Astrocyte of the spinal cord (primary cell): ENCODE measurements at regions not wholly inside any gene's neighbourhood (a gene's known extent, or its start where the extent isn't known, plus 50 kb on each side); places are given as distances from the start of the nearest gene placed in this dataset.
"Not testable (repeated sequence)": the region's sequence is repeated elsewhere in the genome, so short reads cannot be mapped to it uniquely, and the experiment has no call there.

Experiments
- DNase-seq: peaks from one replicate; pipeline ENCODE4 v3.0.0; 2011; ENCODE audit warnings: low read depth, low spot score
- H3K4me3 ChIP-seq: 2 replicates; pipeline ENCODE4 v1.5.1; 2011; ENCODE audit warnings: low read depth, mild to moderate bottlenecking, low read length, moderate library complexity
- in situ Hi-C: cut with HindIII; loops from 2 replicates; pipeline ENCODE4 v1.10.0; 2017; ENCODE audit warnings: low sequenced_read_pairs
- TF ChIP-seq, protein P1 (sequence below): IDR thresholded peaks from 2 replicates; pipeline ENCODE4 v1.5.1; 2012; ENCODE audit warnings: low read depth, mild to moderate bottlenecking, low read length, inconsistent platforms

DNA sequence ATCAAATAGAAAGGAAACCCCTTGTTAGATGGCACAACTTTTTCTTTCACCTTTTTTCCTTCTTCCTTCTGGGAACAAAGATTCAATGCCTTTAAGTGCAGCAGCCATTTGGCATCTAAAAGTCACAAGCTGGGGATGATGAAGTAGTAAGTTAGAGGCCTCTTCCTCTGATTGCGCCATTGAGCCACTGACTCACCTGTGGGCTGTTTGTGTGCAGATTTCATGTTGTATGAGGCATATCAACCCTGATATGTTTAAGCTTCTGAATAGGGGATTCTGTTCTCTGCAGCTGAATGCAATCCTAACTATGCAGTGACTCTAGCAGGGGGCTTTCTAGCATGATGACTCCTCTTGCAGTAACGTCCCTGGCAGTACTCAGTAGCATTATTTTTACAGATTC, 599.9 kb downstream of the CSNK1G3 start:
- DNase-seq: no peak
- in situ Hi-C loops: no loop called here
- no peak overlapping the region for H3K4me3 ChIP-seq
- TF ChIP-seq, protein P1, sequence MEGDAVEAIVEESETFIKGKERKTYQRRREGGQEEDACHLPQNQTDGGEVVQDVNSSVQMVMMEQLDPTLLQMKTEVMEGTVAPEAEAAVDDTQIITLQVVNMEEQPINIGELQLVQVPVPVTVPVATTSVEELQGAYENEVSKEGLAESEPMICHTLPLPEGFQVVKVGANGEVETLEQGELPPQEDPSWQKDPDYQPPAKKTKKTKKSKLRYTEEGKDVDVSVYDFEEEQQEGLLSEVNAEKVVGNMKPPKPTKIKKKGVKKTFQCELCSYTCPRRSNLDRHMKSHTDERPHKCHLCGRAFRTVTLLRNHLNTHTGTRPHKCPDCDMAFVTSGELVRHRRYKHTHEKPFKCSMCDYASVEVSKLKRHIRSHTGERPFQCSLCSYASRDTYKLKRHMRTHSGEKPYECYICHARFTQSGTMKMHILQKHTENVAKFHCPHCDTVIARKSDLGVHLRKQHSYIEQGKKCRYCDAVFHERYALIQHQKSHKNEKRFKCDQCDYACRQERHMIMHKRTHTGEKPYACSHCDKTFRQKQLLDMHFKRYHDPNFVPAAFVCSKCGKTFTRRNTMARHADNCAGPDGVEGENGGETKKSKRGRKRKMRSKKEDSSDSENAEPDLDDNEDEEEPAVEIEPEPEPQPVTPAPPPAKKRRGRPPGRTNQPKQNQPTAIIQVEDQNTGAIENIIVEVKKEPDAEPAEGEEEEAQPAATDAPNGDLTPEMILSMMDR: no peak

DNA sequence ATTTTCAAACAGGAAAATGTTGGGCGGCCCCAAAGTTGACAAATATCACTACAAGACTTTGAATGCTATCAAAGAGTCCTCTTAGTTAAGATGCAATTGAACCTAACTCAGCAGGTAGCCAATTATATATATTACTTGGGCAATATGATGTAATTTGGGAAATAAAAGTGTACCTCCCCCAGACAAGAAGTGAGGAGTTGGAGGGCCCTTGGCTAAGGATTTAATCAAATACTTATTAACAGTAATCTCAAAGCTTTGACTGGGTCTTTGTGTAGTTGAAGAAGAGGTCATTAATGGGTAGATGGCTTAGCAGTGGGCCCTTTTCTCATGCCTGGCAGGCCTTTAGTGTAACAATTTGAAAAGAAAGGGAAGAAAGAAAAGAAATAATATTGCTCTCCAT, 599.0 kb downstream of the CSNK1G3 start:
- DNase-seq: no peak
- TF ChIP-seq, protein P1: no peak
- H3K4me3 ChIP-seq: no peak overlapping the region
- in situ Hi-C loops: no loop called here

DNA sequence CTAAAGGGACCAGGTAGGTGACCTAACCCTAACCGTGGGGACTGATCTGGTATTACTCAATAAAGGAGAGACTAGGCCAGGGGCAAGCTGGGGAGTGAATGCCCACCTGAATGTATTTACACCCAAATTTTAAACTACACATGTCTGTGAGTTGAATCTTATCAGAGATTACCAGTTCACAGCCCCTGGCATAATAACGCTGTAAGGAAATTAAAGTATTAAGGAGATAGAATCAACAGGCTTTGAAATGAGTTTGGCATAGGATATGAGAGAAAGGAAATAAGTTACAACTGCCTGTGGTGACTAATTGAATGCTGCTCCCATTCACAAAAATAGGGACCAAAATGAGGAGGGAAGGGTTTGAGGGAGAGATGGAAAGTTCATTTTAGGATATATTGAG, 593.3 kb downstream of the CSNK1G3 start:
- in situ Hi-C loops: no loop called here
- DNase-seq: no peak
- TF ChIP-seq, protein P1: no peak
- H3K4me3 ChIP-seq: no peak overlapping the region

DNA sequence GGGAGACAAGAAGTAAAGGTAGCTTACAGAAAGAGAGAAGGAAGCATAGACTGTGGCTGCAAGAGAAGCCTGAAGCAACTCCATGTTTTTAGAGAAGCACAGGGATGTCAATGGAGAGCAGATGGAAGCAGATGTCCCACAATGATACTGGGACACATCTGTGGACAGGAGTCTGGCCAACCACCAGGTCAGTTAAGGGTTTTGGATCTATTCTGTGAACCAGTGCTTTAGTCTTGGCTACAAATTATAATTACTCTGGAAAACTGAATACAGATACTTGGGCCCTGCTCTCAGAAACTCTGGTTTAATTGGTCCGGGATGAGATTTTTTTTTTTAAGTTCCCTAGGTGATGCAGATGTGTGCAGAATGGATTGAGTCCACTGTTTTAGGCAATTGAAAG, 592.8 kb downstream of the CSNK1G3 start:
- no peak for DNase-seq
- TF ChIP-seq, protein P1: no peak
- in situ Hi-C loops: no loop called here
- H3K4me3 ChIP-seq: no peak overlapping the region

DNA sequence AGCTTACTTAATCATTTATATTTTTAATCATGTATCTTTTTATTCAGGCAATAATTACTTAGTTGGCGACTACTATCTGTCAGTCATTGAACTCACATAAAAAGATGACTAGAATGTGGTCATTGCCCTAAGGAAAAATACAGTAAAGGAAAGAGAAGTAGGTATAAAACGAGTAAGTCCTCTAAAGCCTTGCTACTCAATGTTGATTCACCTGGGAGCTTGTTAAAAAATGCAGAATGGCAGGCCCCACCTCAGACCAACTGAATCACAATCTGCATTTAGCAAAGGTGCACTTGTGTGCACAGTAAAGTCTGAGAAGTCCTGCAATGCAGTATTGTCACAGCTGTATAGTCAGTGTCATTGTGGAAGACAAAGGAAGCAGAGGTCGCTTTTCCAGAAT, 592.4 kb downstream of the CSNK1G3 start:
- DNase-seq: no peak
- TF ChIP-seq, protein P1: no peak
- in situ Hi-C loops: no loop called here
- no peak overlapping the region for H3K4me3 ChIP-seq

DNA sequence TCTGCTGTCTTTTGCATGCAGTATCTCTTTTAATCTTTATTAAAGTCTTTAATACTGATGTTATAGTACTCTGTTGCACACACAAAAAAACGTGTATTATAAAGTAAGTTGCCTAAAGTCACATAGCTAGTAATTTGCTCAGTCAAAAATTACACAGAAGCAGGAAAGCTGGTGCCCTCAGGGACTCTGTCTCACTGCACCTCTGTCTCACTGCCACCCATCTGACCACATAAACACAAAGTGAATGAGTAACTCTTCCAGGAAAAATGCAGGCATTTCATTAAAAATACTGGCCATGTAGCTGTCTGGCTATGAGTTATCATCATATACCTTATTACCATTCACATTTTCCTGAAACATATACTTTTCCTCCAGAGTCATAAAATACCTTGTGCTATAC, 591.7 kb downstream of the CSNK1G3 start:
- in situ Hi-C loops: no loop called here
- TF ChIP-seq, protein P1: no peak
- peak; percentile 23 for DNase-seq
- H3K4me3 ChIP-seq: no peak overlapping the region

DNA sequence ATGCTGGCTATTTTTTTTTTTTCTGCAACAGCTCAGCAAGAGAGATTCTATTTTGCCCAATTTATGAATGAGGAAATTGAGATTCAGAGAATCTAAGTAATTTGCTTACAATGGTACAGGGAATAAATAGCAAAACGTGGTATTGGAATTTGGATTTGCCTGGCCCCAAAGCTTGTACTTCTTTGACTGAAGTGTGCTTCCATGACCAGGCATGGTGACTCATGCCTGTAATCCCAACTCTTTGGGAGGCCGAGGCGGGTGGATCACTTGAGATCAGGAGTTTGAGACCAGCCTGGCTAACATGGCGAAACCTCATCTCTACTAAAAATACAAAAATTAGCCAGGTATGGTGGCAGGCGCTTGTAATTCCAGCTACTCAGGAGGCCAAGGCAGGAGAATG, 591.1 kb downstream of the CSNK1G3 start:
- in situ Hi-C loops, H3K4me3 ChIP-seq, DNase-seq: not testable (repeated sequence)
